Stomach smooth muscle (tissue), 2 donors: ENCODE measurements at regions not wholly inside any gene's neighbourhood (a gene's known extent, or its start where the extent isn't known, plus 50 kb on each side); places are given as distances from the start of the nearest gene placed in this dataset.

ENCODE experiments used
- H3K27ac ChIP-seq: one replicate; pipeline ENCODE4 v1.7.0; 2013; ENCODE audit warnings: mild to moderate bottlenecking, low read length, inconsistent platforms
- H3K27me3 ChIP-seq, 2 donors: one replicate each; pipeline ENCODE4 v1.7.0; 2013; ENCODE audit warnings: low read length in 2 of 2; ENCODE audit not compliant: insufficient read depth in 2 of 2, control insufficient read depth in 1 of 2
- H3K36me3 ChIP-seq, 2 donors: one replicate each; pipeline ENCODE4 v1.7.0; 2013; ENCODE audit warnings: low read length in 2 of 2; ENCODE audit not compliant: control insufficient read depth in 2 of 2, insufficient read depth in 2 of 2
- H3K4me1 ChIP-seq: one replicate; pipeline ENCODE4 v1.7.0; 2013; ENCODE audit warnings: low read length; ENCODE audit not compliant: control insufficient read depth, insufficient read depth
- H3K4me3 ChIP-seq, 2 donors: one replicate each; pipeline ENCODE4 v1.7.0; 2013; ENCODE audit warnings: low read length in 2 of 2
- H3K9ac ChIP-seq, 2 donors: one replicate each; pipeline ENCODE4 v1.7.0; 2013; ENCODE audit warnings: low read length in 2 of 2, mild to moderate bottlenecking in 1 of 2
- H3K9me3 ChIP-seq, 2 donors: one replicate each; pipeline ENCODE4 v1.7.0; 2013; ENCODE audit warnings: low read length in 2 of 2; ENCODE audit not compliant: control insufficient read depth in 2 of 2
- donor health status: healthy.
- donor health status: Pancreatic carcinoma.

DNA sequence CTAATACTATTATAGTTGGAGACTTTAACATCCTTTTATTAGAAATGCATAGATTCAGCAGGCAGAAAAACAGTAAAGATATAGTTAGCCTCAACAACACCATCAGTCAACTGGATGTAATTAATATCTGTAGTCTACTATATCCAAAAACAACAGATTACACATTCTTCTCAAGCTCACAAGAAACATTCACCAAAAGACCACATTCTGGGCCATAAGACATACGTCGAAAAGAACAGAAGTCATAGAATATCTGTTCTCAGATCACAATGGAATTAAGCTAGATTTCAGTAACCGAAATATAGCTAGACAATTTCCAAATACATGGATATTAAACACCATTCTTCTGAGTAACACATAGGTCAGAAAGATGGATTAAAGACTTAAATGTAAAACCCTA, 336.6 kb upstream of the RPS23 start:
- peaks cover 0 to 3% of the 10 kb centered on the region in 2 donors for H3K9me3 ChIP-seq
- no peak overlapping the region for H3K27ac ChIP-seq
- no peaks in the 10 kb centered on the region for H3K27me3 ChIP-seq
- H3K36me3 ChIP-seq, result no peaks in the 10 kb centered on the region
- H3K4me1 ChIP-seq, result no peaks in the 10 kb centered on the region
- H3K9ac ChIP-seq, result no peak overlapping the region
- no peak overlapping the region for H3K4me3 ChIP-seq

- no peak overlapping the region for H3K4me3 ChIP-seq
- H3K4me1 ChIP-seq, result no peaks in the 10 kb centered on the region
- no peak overlapping the region for H3K9ac ChIP-seq
- no peak overlapping the region for H3K27ac ChIP-seq
- H3K36me3 ChIP-seq, result no peaks in the 10 kb centered on the region
- H3K27me3 ChIP-seq, result no peaks in the 10 kb centered on the region
- H3K9me3 ChIP-seq, result no peaks in the 10 kb centered on the region
These were observed 335.7 kb upstream of the RPS23 start for GRCh38 chr5:82613891-82614290.

DNA sequence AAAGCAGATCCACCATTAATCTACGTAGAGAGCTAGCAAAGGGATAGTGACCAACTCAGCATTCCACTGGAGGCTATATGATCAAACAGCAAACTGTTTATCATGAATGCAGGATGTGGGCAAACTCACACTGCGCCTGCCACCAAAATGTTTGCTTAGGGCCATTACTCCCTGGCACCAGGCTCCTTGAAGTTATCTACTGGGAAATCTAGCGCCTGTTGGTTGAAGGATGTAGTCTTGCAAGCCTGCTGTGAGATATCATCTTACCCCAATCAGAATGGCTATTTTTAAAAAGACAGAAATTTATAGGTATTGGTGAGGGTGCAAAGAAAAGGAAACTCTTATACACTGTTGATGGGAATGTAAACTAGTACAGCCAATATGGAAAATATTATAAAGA, 332.5 kb upstream of the RPS23 start:
- Histone ChIP-seq H3K27ac (no peak overlapping the region), H3K27me3 (no peaks in the 10 kb centered on the region), H3K9me3 (peaks cover 0 to 3% of the 10 kb centered on the region in 2 donors), H3K4me1 (no peaks in the 10 kb centered on the region), H3K9ac (no peak overlapping the region), H3K36me3 (no peaks in the 10 kb centered on the region), H3K4me3 (no peak overlapping the region)

DNA sequence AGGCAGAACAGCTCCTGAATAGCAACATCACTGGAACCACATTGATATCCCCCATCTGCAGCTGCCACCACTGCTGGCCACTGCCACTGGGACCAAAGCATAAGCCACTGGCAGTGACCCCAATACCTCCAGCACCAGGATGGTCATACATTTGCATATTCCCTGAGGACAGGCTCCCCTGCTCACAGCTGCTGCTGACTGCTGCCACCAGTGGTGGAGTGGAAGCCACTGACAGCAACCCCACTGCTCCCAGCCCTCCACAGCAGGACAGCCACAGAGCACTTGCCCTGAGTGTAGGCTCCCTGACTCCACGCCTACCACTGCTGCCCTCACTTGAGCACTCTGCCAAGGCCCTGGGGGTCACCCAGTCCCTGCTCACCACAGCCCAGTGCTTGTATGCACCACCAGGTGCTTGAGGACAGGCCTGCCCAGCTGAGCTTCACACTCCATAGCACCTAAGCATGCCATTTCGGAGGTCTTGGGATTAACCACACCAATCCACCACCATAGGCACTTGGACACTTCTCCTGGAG, 327.4 kb upstream of the RPS23 start:
- H3K36me3 ChIP-seq, result no peaks in the 10 kb centered on the region
- no peak overlapping the region for H3K9ac ChIP-seq
- no peaks in the 10 kb centered on the region for H3K4me1 ChIP-seq
- H3K9me3 ChIP-seq, result peaks cover 0 to 5% of the 10 kb centered on the region in 2 donors
- H3K27me3 ChIP-seq, result no peaks in the 10 kb centered on the region
- H3K4me3 ChIP-seq, result no peak overlapping the region
- H3K27ac ChIP-seq, result no peak overlapping the region

GRCh38 chr5:82603033-82603987, 325.2 kb upstream of the RPS23 start:
- no peaks in the 10 kb centered on the region for H3K4me1 ChIP-seq
- H3K4me3 ChIP-seq, result no peak overlapping the region
- no peaks in the 10 kb centered on the region for H3K36me3 ChIP-seq
- H3K9me3 ChIP-seq, result peaks cover 0 to 5% of the 10 kb centered on the region in 2 donors
- H3K9ac ChIP-seq, result no peak overlapping the region
- no peak overlapping the region for H3K27ac ChIP-seq
- no peaks in the 10 kb centered on the region for H3K27me3 ChIP-seq

- no peaks in the 10 kb centered on the region for H3K27me3 ChIP-seq
- H3K4me3 ChIP-seq, result no peak overlapping the region
- H3K4me1 ChIP-seq, result no peaks in the 10 kb centered on the region
- H3K9me3 ChIP-seq, result peaks cover 0 to 5% of the 10 kb centered on the region in 2 donors
- no peak overlapping the region for H3K9ac ChIP-seq
- no peaks in the 10 kb centered on the region for H3K36me3 ChIP-seq
- no peak overlapping the region for H3K27ac ChIP-seq
These were observed 323.7 kb upstream of the RPS23 start for GRCh38 chr5:82601861-82602260.

GRCh38 chr5:82601077-82601476, 322.9 kb upstream of the RPS23 start:
- no peaks in the 10 kb centered on the region for H3K4me1 ChIP-seq
- H3K4me3 ChIP-seq, result no peak overlapping the region
- peaks cover 0 to 5% of the 10 kb centered on the region in 2 donors for H3K9me3 ChIP-seq
- H3K27ac ChIP-seq, result no peak overlapping the region
- H3K27me3 ChIP-seq, result no peaks in the 10 kb centered on the region
- H3K36me3 ChIP-seq, result no peaks in the 10 kb centered on the region
- no peak overlapping the region for H3K9ac ChIP-seq

DNA sequence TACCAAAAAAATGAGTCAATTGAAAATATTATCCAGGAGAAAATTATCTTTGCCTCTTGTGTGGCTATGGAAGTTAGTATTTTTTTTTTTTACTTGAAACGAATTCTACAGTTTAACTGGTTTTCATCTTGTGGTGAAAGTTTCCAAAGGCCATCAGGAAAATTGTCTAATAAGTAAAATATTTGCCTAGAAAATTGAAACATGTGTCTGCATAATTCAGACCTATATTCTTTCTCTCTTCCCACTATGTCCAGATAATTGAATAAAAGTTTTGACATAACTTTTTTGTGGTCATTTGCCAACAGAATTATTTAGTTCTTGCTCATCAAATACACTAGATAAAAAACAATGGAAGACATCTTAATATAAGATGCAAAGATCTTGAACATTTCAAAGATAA, 321.5 kb upstream of the RPS23 start:
- Histone ChIP-seq H3K4me3 (no peak overlapping the region), H3K4me1 (no peaks in the 10 kb centered on the region), H3K9ac (no peak overlapping the region), H3K36me3 (no peaks in the 10 kb centered on the region), H3K9me3 (no peaks in the 10 kb centered on the region), H3K27me3 (no peaks in the 10 kb centered on the region), H3K27ac (no peak overlapping the region)

GRCh38 chr5:82599030-82599429, 320.9 kb upstream of the RPS23 start:
- H3K36me3 ChIP-seq, result no peaks in the 10 kb centered on the region
- H3K27ac ChIP-seq, result no peak overlapping the region
- H3K9ac ChIP-seq, result no peak overlapping the region
- no peaks in the 10 kb centered on the region for H3K4me1 ChIP-seq
- no peaks in the 10 kb centered on the region for H3K27me3 ChIP-seq
- no peaks in the 10 kb centered on the region for H3K9me3 ChIP-seq
- no peak overlapping the region for H3K4me3 ChIP-seq

GRCh38 chr5:82597437-82597836, 319.3 kb upstream of the RPS23 start:
- H3K4me1 ChIP-seq, result no peaks in the 10 kb centered on the region
- H3K36me3 ChIP-seq, result no peaks in the 10 kb centered on the region
- no peaks in the 10 kb centered on the region for H3K9me3 ChIP-seq
- no peak overlapping the region for H3K27ac ChIP-seq
- H3K9ac ChIP-seq, result no peak overlapping the region
- H3K27me3 ChIP-seq, result no peaks in the 10 kb centered on the region
- H3K4me3 ChIP-seq, result no peak overlapping the region

- H3K9ac ChIP-seq, result no peak overlapping the region
- no peak overlapping the region for H3K27ac ChIP-seq
- no peaks in the 10 kb centered on the region for H3K36me3 ChIP-seq
- no peaks in the 10 kb centered on the region for H3K27me3 ChIP-seq
- no peak overlapping the region for H3K4me3 ChIP-seq
- no peaks in the 10 kb centered on the region for H3K9me3 ChIP-seq
- no peaks in the 10 kb centered on the region for H3K4me1 ChIP-seq
These were observed 318.3 kb upstream of the RPS23 start for GRCh38 chr5:82596451-82596850.
